RWPE2 (cell line): ENCODE measurements at regions not wholly inside any gene's neighbourhood (a gene's known extent, or its start where the extent isn't known, plus 50 kb on each side); places are given as distances from the start of the nearest gene placed in this dataset.

Source experiments
- ATAC-seq: fragments of 200-7000 bp; cut with Tn5 transposase; 3 replicates; pipeline ENCODE4 v1.9.1; 2021; ENCODE audit warnings: low read depth
- DNase-seq: peaks from one replicate; pipeline ENCODE4 v3.0.0-alpha.2; 2020; ENCODE audit warnings: low spot score
- H3K27ac ChIP-seq: fragments of 450-650 bp; 2 replicates; pipeline ENCODE4 v1.5.1; 2017; ENCODE audit warnings: mild to moderate bottlenecking; ENCODE audit not compliant: poor library complexity, severe bottlenecking
- H3K27me3 ChIP-seq: fragments of 250-450 bp; sonication (Bioruptor Pico); 2 replicates; pipeline ENCODE4 v1.5.1; 2021; ENCODE audit warnings: mild to moderate bottlenecking, moderate library complexity; ENCODE audit not compliant: insufficient read depth, poor library complexity, severe bottlenecking
- H3K36me3 ChIP-seq: fragments of 250-450 bp; sonication (Bioruptor Pico); 2 replicates; pipeline ENCODE4 v1.5.1; 2020; ENCODE audit warnings: low read depth, mild to moderate bottlenecking, moderate library complexity
- H3K4me1 ChIP-seq: fragments of 250-450 bp; sonication (Bioruptor Pico); 2 replicates; pipeline ENCODE4 v1.5.1; 2021; ENCODE audit warnings: mild to moderate bottlenecking, moderate library complexity; ENCODE audit not compliant: insufficient read depth, poor library complexity, severe bottlenecking
- H3K4me3 ChIP-seq: fragments of 250-450 bp; sonication (Bioruptor Pico); 2 replicates; pipeline ENCODE4 v1.5.1; 2021; ENCODE audit warnings: mild to moderate bottlenecking, moderate library complexity; ENCODE audit not compliant: severe bottlenecking
- H3K9me3 ChIP-seq: fragments of 250-450 bp; sonication (Bioruptor Pico); 2 replicates; pipeline ENCODE4 v1.5.1; 2021; ENCODE audit warnings: mild to moderate bottlenecking, moderate library complexity; ENCODE audit not compliant: severe bottlenecking
- CTCF ChIP-seq: fragments of 450-650 bp; IDR thresholded peaks from one replicate; pipeline ENCODE4 v1.5.1; 2017; ENCODE audit warnings: mild to moderate bottlenecking, moderate library complexity; ENCODE audit not compliant: poor library complexity, severe bottlenecking

GRCh38 chr4:188941524-188942119, 802.4 kb downstream of the TRIML1 start:
- DNase-seq: peak; percentile 72
- peak overlapping the region; percentile 94 for H3K27ac ChIP-seq

GRCh38 chr4:188942606-188943005, 803.4 kb downstream of the TRIML1 start:
- TF ChIP-seq CTCF: no peak
- Histone ChIP-seq H3K27ac (peak overlapping the region; percentile 94), H3K27me3 (no peaks in the 10 kb centered on the region), H3K4me1 (peaks cover 28% of the 10 kb centered on the region), H3K9me3 (no peaks in the 10 kb centered on the region), H3K4me3 (no peak overlapping the region), H3K36me3 (no peaks in the 10 kb centered on the region)
- DNase-seq (no peak), ATAC-seq (no peak)

More at GRCh38 chr4:188941524-188942119, 802.4 kb downstream of the TRIML1 start:
- ATAC-seq: peak; percentile 100
- H3K4me3 ChIP-seq: no peak overlapping the region
- peaks cover 28% of the 10 kb centered on the region for H3K4me1 ChIP-seq
- no peaks in the 10 kb centered on the region for H3K27me3 ChIP-seq
- no peak for TF ChIP-seq CTCF
- no peaks in the 10 kb centered on the region for H3K36me3 ChIP-seq
- no peaks in the 10 kb centered on the region for H3K9me3 ChIP-seq

GRCh38 chr4:188949596-188949995, 810.4 kb downstream of the TRIML1 start:
- Histone ChIP-seq H3K27me3 (no peaks in the 10 kb centered on the region), H3K27ac (no peak overlapping the region), H3K36me3 (no peaks in the 10 kb centered on the region), H3K4me3 (no peak overlapping the region), H3K4me1 (no peaks in the 10 kb centered on the region), H3K9me3 (no peaks in the 10 kb centered on the region)
- TF ChIP-seq CTCF: no peak
- ATAC-seq (no peak), DNase-seq (no peak)

- no peak for TF ChIP-seq CTCF
- no peak for DNase-seq
- Histone ChIP-seq H3K4me3 (no peak overlapping the region), H3K4me1 (no peaks in the 10 kb centered on the region), H3K27me3 (no peaks in the 10 kb centered on the region), H3K36me3 (no peaks in the 10 kb centered on the region), H3K9me3 (no peaks in the 10 kb centered on the region), H3K27ac (no peak overlapping the region)
- ATAC-seq: no peak
Observed at GRCh38 chr4:188955066-188955465, 815.8 kb downstream of the TRIML1 start.

- H3K27ac ChIP-seq: no peak overlapping the region
- no peak for TF ChIP-seq CTCF
- ATAC-seq (no peak), DNase-seq (no peak)
- H3K4me3 ChIP-seq: no peak overlapping the region
- no peaks in the 10 kb centered on the region for H3K36me3 ChIP-seq
- peaks cover 4% of the 10 kb centered on the region for H3K4me1 ChIP-seq
- no peaks in the 10 kb centered on the region for H3K27me3 ChIP-seq
- no peaks in the 10 kb centered on the region for H3K9me3 ChIP-seq
Observed at GRCh38 chr4:188956566-188956965, 817.3 kb downstream of the TRIML1 start.
